ENCODE measurements at regions not wholly inside any gene's neighbourhood (a gene's known extent, or its start where the extent isn't known, plus 50 kb on each side); places are given as distances from the start of the nearest gene placed in this dataset.

DNA sequence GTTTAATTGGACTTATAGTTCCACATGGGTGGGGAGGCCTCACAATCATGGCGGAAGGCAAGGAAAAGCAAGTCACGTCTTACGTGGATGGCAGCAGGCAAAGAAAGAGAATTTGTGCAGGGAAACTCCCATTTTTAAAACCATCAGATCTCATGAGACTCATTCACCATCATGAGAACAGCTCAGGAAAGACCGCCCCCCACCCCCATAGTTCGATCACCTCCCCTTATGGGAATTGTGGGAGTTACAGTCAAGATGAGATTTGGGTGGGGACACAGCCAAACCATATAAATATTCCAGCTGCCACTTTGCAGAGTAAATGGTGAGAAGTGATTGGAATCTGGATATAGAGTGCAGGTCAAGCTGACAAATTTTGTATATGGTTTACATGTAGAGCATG, 187.4 kb downstream of the ARL4C start:
- H3K4me3 ChIP-seq (ENCODE audit: low read depth, low read length), result no peak overlapping the region
- DNase-seq (ENCODE audit: low read depth), result no peak
- no peaks in the 10 kb centered on the region for H3K36me3 ChIP-seq (ENCODE audit: control insufficient read depth, insufficient read depth, low read length)
- H3K27me3 ChIP-seq (ENCODE audit: control insufficient read depth, insufficient read depth, low read length), result no peaks in the 10 kb centered on the region
- TF ChIP-seq CTCF (IDR thresholded peaks at IDR 0.05; ENCODE audit: insufficient read depth, low read length, poor library complexity, severe bottlenecking), result no peak

GRCh38 chr2:234308813-234309195, 188.1 kb downstream of the ARL4C start:
- no peaks in the 10 kb centered on the region for H3K36me3 ChIP-seq (ENCODE audit: control insufficient read depth, insufficient read depth, low read length)
- no peak for TF ChIP-seq CTCF (IDR thresholded peaks at IDR 0.05; ENCODE audit: insufficient read depth, low read length, poor library complexity, severe bottlenecking)
- no peaks in the 10 kb centered on the region for H3K27me3 ChIP-seq (ENCODE audit: control insufficient read depth, insufficient read depth, low read length)
- no peak overlapping the region for H3K4me3 ChIP-seq (ENCODE audit: low read depth, low read length)
- DNase-seq (ENCODE audit: low read depth), result no peak

- DNase-seq (ENCODE audit: low read depth), result no peak
- Histone ChIP-seq H3K27me3 (ENCODE audit: control insufficient read depth, insufficient read depth, low read length) (no peaks in the 10 kb centered on the region), H3K4me3 (ENCODE audit: low read depth, low read length) (no peak overlapping the region), H3K36me3 (ENCODE audit: control insufficient read depth, insufficient read depth, low read length) (no peaks in the 10 kb centered on the region)
- TF ChIP-seq CTCF (IDR thresholded peaks at IDR 0.05; ENCODE audit: insufficient read depth, low read length, poor library complexity, severe bottlenecking), result no peak
Measured at GRCh38 chr2:234308073-234308812, 188.6 kb downstream of the ARL4C start.

- Histone ChIP-seq H3K36me3 (ENCODE audit: control insufficient read depth, insufficient read depth, low read length) (no peaks in the 10 kb centered on the region), H3K4me3 (ENCODE audit: low read depth, low read length) (no peak overlapping the region), H3K27me3 (ENCODE audit: control insufficient read depth, insufficient read depth, low read length) (no peaks in the 10 kb centered on the region)
- TF ChIP-seq CTCF (IDR thresholded peaks at IDR 0.05; ENCODE audit: insufficient read depth, low read length, poor library complexity, severe bottlenecking), result no peak
- no peak for DNase-seq (ENCODE audit: low read depth)
Measured at GRCh38 chr2:234307322-234307961, 189.4 kb downstream of the ARL4C start.

GRCh38 chr2:234306426-234307173, 190.3 kb downstream of the ARL4C start:
- no peaks in the 10 kb centered on the region for H3K36me3 ChIP-seq (ENCODE audit: control insufficient read depth, insufficient read depth, low read length)
- DNase-seq (ENCODE audit: low read depth), result no peak
- TF ChIP-seq CTCF (IDR thresholded peaks at IDR 0.05; ENCODE audit: insufficient read depth, low read length, poor library complexity, severe bottlenecking), result no peak
- no peaks in the 10 kb centered on the region for H3K27me3 ChIP-seq (ENCODE audit: control insufficient read depth, insufficient read depth, low read length)
- no peak overlapping the region for H3K4me3 ChIP-seq (ENCODE audit: low read depth, low read length)
